Nephron progenitor cell (in vitro differentiated cells): ENCODE measurements at regions not wholly inside any gene's neighbourhood (a gene's known extent, or its start where the extent isn't known, plus 50 kb on each side); places are given as distances from the start of the nearest gene placed in this dataset.

ENCODE experiments used
- DNase-seq: peaks from one replicate; pipeline ENCODE4 v3.0.0; 2021
- H3K27ac Mint-ChIP-seq: 2 replicates; pipeline ENCODE4 v1.8.0; 2021; ENCODE audit warnings: mild to moderate bottlenecking, moderate library complexity, mixed read lengths
- H3K27me3 Mint-ChIP-seq: 2 replicates; pipeline ENCODE4 v1.8.0; 2021; ENCODE audit warnings: mild to moderate bottlenecking, low read depth, mixed read lengths; ENCODE audit not compliant: poor library complexity
- H3K36me3 Mint-ChIP-seq: 2 replicates; pipeline ENCODE4 v1.8.0; 2021; ENCODE audit warnings: low read depth, mixed read lengths
- H3K4me1 Mint-ChIP-seq: 2 replicates; pipeline ENCODE4 v1.8.0; 2021; ENCODE audit warnings: mixed read lengths
- H3K4me3 Mint-ChIP-seq: 2 replicates; pipeline ENCODE4 v1.8.0; 2021; ENCODE audit warnings: mild to moderate bottlenecking, moderate library complexity, mixed read lengths
- H3K9me3 Mint-ChIP-seq: 2 replicates; pipeline ENCODE4 v1.8.0; 2021; ENCODE audit warnings: mild to moderate bottlenecking, moderate library complexity, mixed read lengths
- CTCF ChIP-seq: fragments of 200-600 bp; sonication (generic); IDR thresholded peaks from 2 replicates; pipeline ENCODE4 v1.5.0; 2021; ENCODE audit warnings: antibody characterized with exemption

- Mint-ChIP-seq H3K4me1 (no peaks in the 10 kb centered on the region), H3K27me3 (no peaks in the 10 kb centered on the region)
- DNase-seq: no peak
Observed at GRCh38 chr13:34594507-34594906, 347.6 kb upstream of the NBEA start.

GRCh38 chr13:34608331-34608730 lies 333.7 kb upstream of the NBEA start:
- H3K9me3 Mint-ChIP-seq: no peaks in the 10 kb centered on the region
- DNase-seq: no peak
- no peaks in the 10 kb centered on the region for H3K27me3 Mint-ChIP-seq
- no peak for TF ChIP-seq CTCF
- peaks cover 19% of the 10 kb centered on the region for H3K4me1 Mint-ChIP-seq
- H3K4me3 Mint-ChIP-seq: no peak overlapping the region
- H3K36me3 Mint-ChIP-seq: no peaks in the 10 kb centered on the region
- no peak overlapping the region for H3K27ac Mint-ChIP-seq

More at GRCh38 chr13:34594507-34594906, 347.6 kb upstream of the NBEA start:
- H3K36me3 Mint-ChIP-seq: no peaks in the 10 kb centered on the region
- H3K9me3 Mint-ChIP-seq: peaks cover 17% of the 10 kb centered on the region
- no peak overlapping the region for H3K4me3 Mint-ChIP-seq
- no peak for TF ChIP-seq CTCF
- H3K27ac Mint-ChIP-seq: no peak overlapping the region

GRCh38 chr13:34611671-34612070 lies 330.4 kb upstream of the NBEA start:
- H3K27me3 Mint-ChIP-seq: no peaks in the 10 kb centered on the region
- no peak for DNase-seq
- no peaks in the 10 kb centered on the region for H3K36me3 Mint-ChIP-seq
- no peak for TF ChIP-seq CTCF
- H3K9me3 Mint-ChIP-seq: peaks cover 3% of the 10 kb centered on the region
- H3K27ac Mint-ChIP-seq: peak overlapping the region; percentile 63
- no peak overlapping the region for H3K4me3 Mint-ChIP-seq
- peaks cover 28% of the 10 kb centered on the region for H3K4me1 Mint-ChIP-seq

GRCh38 chr13:34617473-34618083 lies 324.5 kb upstream of the NBEA start:
- Mint-ChIP-seq H3K27me3 (peaks cover 3% of the 10 kb centered on the region), H3K4me3 (no peak overlapping the region), H3K27ac (peak overlapping the region; percentile 11), H3K36me3 (no peaks in the 10 kb centered on the region), H3K9me3 (peaks cover 3% of the 10 kb centered on the region), H3K4me1 (peaks cover 42% of the 10 kb centered on the region)
- TF ChIP-seq CTCF: no peak
- DNase-seq: no peak

GRCh38 chr13:34618654-34619053 lies 323.4 kb upstream of the NBEA start:
- Mint-ChIP-seq H3K9me3 (peaks cover 3% of the 10 kb centered on the region), H3K4me1 (peaks cover 40% of the 10 kb centered on the region), H3K27me3 (peaks cover 3% of the 10 kb centered on the region), H3K36me3 (no peaks in the 10 kb centered on the region), H3K27ac (no peak overlapping the region), H3K4me3 (no peak overlapping the region)
- TF ChIP-seq CTCF: no peak
- DNase-seq: no peak

GRCh38 chr13:34619326-34619725 lies 322.7 kb upstream of the NBEA start:
- H3K4me1 Mint-ChIP-seq: peaks cover 40% of the 10 kb centered on the region

More at GRCh38 chr13:34619326-34619725, 322.7 kb upstream of the NBEA start:
- Mint-ChIP-seq H3K4me3 (no peak overlapping the region), H3K27ac (no peak overlapping the region), H3K36me3 (no peaks in the 10 kb centered on the region), H3K27me3 (peaks cover 3% of the 10 kb centered on the region), H3K9me3 (no peaks in the 10 kb centered on the region)
- TF ChIP-seq CTCF: no peak
- DNase-seq: no peak
